ENCODE measurements at regions not wholly inside any gene's neighbourhood (a gene's known extent, or its start where the extent isn't known, plus 50 kb on each side); places are given as distances from the start of the nearest gene placed in this dataset.

GRCh38 chr5:174410716-174411478, 313.5 kb upstream of the MSX2 start:
- DNase-seq (ENCODE audit: low read depth in 2 of 2), result no peak

DNA sequence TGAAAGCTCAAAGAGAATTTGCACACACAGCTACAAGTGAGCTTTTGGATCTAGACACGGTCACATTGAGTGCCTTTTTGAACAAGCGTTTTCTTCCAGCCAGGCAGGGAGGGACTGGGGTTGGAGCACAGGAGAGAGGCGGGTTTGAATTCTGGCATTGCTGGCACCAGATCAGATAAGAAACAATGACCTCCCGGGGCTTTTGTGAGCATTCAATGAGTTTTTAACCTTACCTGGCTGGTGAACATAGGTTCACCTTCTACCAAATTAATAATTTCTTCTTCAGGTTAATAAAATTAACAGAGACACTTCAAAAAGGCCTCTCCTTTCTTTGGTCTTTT, 312.9 kb upstream of the MSX2 start:
- no peak for DNase-seq (ENCODE audit: low read depth in 2 of 2)

- DNase-seq (ENCODE audit: low read depth in 2 of 2), result no peak
Observed at GRCh38 chr5:174412374-174412773, 312.0 kb upstream of the MSX2 start.

DNA sequence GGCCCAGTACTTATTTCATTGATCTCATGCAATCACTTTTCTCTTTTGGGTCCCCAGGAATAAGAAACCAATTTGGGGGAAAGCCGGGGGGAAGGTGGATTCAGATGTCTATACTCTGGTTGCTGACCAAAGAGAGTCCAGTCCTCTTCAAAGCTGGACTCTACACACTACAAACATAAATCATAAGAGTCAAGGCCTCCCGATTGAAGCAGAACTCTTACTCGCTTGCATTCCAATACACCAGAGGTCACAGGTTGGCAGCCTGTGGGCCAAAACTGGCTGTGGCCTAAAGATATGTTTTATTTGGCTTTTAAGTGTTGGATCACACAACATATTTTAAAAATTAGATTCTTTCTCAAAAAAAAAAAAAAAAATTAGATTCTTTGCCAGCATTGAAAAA, 311.4 kb upstream of the MSX2 start:
- DNase-seq (ENCODE audit: low read depth in 2 of 2), result no peak

DNA sequence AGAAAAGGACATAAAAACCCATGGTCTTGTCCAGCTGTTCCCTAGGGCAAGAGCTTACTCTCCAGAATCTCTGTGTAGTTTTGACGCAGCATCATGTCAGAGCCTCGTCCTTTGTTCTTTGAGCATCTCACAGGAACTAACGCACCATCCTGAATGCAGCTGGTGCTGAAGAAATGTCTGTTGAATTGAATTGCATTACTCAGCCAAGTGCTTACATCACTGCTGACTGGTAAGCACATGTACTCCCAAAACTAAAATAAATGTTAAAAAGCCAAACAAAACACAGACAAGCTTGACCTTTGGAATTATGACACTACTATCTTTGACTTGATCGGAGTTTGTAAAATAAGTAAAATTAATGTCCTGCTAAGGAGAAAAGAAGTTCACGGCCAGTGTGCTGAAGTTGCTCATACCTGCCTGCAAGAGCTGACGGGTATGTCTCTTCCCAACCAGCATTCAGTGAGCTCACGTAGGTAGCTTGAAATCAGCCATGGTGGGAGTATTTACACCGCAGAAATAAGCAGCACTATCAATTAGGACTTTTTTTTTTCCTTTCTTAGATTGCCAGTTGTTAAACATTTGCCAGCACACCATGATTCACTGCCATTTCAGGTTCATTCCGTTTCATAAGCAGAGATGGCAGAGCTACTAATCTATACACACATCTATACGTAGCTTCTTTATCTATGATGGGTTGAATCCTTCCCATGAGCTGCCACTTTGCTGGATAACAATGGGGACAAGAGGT, 310.6 kb upstream of the MSX2 start:
- no peak for DNase-seq (ENCODE audit: low read depth in 2 of 2)

DNA sequence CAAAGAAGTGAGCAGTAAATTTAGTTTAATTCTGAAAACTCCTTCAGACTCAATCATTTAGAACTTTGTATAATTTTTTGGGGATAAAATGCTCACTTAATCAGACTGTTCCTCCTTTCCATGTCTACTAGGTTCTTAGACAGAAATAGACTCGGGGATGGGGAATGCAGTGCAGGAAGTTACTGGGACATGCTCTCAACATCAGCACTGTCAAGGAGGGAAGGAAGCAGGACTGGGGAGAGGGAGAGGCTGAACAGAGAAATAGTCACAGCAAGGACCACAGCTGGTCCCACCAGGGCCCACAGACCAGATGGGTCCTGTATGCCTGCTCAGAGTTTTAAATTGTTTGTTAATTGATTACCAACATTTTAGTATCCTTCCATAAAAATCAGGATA, 310.1 kb upstream of the MSX2 start:
- DNase-seq (ENCODE audit: low read depth in 2 of 2), result no peak

GRCh38 chr5:174418809-174419539, 305.4 kb upstream of the MSX2 start:
- no peak for DNase-seq (ENCODE audit: low read depth in 2 of 2)

DNA sequence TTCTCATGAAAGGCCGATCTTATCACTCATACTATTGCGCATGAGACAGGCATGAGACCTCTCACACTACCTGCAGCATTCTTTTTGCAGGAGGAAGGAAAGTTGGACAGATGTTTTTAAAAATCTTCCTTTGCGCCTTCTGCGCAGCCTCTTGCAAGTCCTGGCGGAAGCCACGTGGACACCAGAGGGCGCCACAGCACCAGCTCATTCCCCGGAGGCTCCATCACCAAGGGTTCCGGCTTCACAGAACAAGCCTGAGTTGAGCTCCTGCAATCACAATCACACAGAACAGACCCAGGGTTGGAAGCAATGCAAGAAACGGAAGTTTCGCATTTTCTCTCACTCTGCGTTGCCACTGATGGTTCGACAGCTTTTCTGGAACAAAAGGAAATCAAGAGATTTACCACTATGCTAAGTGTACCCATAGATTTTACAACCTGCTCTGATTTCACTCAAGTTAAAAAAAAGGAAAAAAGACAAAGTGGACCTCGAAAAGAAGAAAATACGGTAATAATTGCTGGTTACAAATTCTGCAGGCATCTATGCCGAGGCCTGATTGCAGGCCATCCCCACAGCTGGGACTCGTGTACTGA, 304.7 kb upstream of the MSX2 start:
- peak; percentile 33 to 73 for DNase-seq (ENCODE audit: low read depth in 2 of 2)

- DNase-seq (ENCODE audit: low read depth in 2 of 2), result no peak
Observed at GRCh38 chr5:174420651-174421407, 303.6 kb upstream of the MSX2 start.

DNA sequence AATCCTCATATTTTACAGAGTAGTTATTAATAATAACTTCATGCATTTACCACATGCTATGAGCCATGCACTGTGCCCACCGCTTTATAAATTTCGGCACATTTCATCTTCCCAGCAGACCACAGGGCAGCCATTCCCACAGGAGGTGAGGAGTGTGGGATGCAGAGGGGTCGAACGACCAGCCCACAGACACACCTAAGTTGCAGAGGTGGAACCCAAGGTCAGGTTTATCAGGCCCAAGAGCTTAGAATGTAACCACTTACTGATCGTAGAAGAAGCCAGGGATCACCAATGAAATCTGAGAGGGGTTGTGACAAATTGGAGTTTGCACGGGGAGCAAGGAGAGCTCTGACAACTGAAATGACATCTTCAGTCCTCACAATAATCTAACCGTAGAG, 303.0 kb upstream of the MSX2 start:
- DNase-seq (ENCODE audit: low read depth in 2 of 2), result no peak

GRCh38 chr5:174423558-174423957, 300.8 kb upstream of the MSX2 start:
- no peak for DNase-seq (ENCODE audit: low read depth in 2 of 2)

DNA sequence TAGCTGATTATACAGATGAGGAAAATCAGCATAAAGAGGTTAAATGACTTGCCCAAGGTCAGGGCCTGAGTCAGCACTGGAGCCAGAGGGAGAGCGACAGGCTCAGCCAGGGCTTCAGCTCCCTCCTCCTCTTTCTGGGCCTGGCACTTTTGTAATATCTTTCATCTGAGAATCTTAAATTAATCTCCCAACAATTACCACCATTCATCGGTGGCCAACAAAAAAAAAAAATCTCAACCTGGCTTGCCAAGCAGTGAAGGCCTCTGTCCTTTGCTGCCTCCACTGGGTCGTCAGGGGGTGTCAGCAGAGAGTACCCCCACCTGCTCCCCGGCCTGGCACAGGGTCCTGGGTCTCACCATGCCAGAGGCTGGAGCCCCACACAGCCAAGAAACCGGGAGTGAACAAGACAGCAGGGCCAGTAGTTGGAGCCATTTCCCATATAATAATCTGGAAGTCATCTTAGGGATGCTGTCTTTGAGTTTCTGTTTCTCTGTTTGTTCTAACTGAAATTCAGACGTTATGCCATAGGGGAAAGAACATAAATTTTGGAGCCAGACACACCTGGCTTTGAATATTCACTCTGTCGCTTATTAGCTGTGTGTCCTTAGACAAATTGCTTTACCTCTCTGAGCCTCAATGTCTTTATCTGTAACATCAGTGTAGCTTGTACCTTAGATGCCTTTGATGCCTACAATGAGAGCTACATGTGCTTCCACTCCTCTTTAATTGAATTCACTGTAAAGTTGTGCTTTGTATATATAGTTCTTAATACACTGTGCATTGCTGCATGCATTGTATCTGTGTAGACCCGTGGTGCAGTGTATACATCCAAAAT, 299.9 kb upstream of the MSX2 start:
- DNase-seq (ENCODE audit: low read depth in 2 of 2), result no peak

- no peak for DNase-seq (ENCODE audit: low read depth in 2 of 2)
Observed at GRCh38 chr5:174425271-174425963, 299.0 kb upstream of the MSX2 start.

DNA sequence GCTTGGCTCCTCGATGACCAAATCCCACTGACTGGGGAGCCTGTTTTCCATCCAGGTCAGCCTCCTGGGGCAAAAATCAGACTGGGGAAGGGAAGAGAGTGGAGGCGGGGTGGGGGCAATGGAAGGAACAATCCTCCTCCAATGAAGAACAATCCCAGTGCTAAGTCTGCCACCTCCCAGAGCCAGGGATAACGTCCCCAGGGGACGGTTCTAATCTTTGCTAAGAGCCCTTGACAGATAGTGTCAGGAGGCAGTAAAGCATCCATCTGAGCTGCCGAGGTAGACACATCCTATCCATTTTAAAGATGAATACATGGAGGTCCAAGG, 298.5 kb upstream of the MSX2 start:
- no peak for DNase-seq (ENCODE audit: low read depth in 2 of 2)

GRCh38 chr5:174426388-174426787, 298.0 kb upstream of the MSX2 start:
- DNase-seq (ENCODE audit: low read depth in 2 of 2), result no peak

DNA sequence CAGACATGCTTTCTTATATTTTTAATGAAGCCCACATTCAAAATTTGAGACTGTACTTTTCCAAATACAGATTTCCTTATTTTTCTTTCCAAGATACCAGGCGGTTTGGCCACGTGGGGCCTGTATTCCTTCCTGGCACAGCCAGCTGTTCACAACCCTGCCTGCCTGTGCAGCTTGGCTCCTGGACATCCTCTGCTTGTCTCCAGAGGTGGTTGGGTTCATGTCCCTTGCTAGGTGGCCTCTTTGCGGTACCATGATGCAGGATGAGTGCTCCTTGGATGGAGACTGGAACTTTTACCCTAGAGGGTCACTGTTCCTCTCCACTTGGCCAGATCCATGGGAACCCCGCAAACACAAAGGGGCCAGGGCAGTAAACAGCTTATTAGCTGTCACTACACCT, 297.5 kb upstream of the MSX2 start:
- no peak for DNase-seq (ENCODE audit: low read depth in 2 of 2)

DNA sequence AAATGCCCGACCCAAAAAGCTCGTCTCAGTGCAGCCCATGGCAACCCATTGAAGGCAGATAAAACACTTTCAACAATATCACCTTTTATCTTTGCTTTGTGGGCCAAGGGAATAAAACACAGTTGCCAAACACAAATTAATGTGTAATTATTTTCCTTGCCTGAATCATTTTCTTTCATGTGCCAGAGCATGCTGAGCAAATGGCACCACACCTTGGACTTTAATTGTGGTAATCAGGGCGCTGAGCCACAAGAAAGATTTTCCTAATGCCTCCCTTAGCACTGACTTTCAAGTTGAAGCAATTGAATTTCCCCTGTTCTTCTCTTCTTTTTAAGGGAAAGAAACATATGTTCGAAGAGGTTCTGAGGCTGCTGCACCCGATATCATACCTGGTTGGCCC, 297.1 kb upstream of the MSX2 start:
- DNase-seq (ENCODE audit: low read depth in 2 of 2), result no peak

DNA sequence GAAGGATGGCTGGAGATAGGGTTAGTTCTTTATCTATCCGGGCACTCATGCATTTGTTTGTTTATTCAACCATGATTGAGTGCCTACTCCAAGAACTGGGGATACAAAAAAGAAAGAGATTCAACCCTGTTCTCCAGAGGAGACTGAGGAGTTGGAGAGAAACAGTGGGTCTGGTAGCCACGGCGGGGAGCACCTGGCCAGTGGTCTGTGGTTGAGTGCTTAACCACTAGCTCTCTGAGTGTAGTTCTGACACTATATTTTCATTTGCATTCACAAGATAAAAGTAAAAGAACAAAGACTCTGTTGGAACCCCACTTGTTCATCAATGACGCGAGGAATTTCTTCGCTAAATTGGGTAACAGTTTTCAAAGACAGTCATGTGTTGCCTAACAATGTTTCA, 295.5 kb upstream of the MSX2 start:
- no peak for DNase-seq (ENCODE audit: low read depth in 2 of 2)

GRCh38 chr5:174430940-174431339, 293.4 kb upstream of the MSX2 start:
- no peak for DNase-seq (ENCODE audit: low read depth in 2 of 2)

DNA sequence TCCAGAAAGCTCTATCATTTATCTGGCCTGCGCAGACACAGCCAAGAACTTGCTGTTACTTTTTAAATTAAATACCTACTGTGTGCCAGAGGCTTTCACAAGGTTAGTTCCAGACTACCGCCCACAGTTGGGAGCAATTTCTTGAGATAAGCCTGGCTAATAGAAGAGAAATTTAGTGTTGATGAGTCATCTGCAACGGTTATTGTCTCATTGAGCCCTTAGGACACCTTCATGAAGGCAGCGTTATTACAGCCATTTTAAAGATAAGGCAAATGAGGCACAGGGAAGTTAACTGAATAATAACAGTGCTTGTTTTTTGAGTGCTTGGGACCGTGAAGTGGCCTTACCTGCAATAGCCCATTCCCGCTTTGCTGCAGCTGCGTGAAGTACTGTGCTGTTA, 292.9 kb upstream of the MSX2 start:
- DNase-seq (ENCODE audit: low read depth in 2 of 2), result no peak
